ENCODE measurements at regions not wholly inside any gene's neighbourhood (a gene's known extent, or its start where the extent isn't known, plus 50 kb on each side); places are given as distances from the start of the nearest gene placed in this dataset.

DNA sequence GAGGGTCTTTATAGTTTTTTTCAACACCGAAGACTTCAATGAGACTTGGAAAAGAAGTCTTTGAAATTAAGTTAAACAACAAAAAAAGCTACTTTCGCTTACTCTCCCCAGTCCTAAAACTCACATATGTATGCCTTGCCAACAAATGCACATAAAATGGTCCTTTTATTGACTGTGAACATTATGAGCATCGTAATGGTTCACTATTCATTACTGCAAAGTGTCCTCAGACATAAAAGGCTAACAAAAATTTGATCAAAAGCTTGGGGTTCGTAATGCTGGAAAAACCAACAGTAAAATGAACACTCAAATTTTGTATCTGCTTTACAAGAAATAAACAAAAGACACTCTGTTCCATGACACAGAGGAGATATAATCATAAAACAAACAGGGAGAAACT, 285.3 kb upstream of the SLC8A1 start:
- TF ChIP-seq, protein P1, sequence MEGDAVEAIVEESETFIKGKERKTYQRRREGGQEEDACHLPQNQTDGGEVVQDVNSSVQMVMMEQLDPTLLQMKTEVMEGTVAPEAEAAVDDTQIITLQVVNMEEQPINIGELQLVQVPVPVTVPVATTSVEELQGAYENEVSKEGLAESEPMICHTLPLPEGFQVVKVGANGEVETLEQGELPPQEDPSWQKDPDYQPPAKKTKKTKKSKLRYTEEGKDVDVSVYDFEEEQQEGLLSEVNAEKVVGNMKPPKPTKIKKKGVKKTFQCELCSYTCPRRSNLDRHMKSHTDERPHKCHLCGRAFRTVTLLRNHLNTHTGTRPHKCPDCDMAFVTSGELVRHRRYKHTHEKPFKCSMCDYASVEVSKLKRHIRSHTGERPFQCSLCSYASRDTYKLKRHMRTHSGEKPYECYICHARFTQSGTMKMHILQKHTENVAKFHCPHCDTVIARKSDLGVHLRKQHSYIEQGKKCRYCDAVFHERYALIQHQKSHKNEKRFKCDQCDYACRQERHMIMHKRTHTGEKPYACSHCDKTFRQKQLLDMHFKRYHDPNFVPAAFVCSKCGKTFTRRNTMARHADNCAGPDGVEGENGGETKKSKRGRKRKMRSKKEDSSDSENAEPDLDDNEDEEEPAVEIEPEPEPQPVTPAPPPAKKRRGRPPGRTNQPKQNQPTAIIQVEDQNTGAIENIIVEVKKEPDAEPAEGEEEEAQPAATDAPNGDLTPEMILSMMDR (conservative IDR thresholded peaks at IDR 0.05; ENCODE audit: low read depth, low read length) = no peak
- no peak overlapping the region for H3K4me3 ChIP-seq (ENCODE audit: low read length)
- DNase-seq (ENCODE audit: low read depth) = no peak

GRCh38 chr2:40740419-40740818, 288.5 kb upstream of the SLC8A1 start:
- DNase-seq (ENCODE audit: low read depth) = no peak
- no peak overlapping the region for H3K4me3 ChIP-seq (ENCODE audit: low read length)
- TF ChIP-seq, protein P1 (conservative IDR thresholded peaks at IDR 0.05; ENCODE audit: low read depth, low read length) = no peak

- no peak for DNase-seq (ENCODE audit: low read depth)
- TF ChIP-seq, protein P1 (conservative IDR thresholded peaks at IDR 0.05; ENCODE audit: low read depth, low read length) = no peak
- no peak overlapping the region for H3K4me3 ChIP-seq (ENCODE audit: low read length)
Measured at GRCh38 chr2:40741532-40741931, 289.6 kb upstream of the SLC8A1 start.

DNA sequence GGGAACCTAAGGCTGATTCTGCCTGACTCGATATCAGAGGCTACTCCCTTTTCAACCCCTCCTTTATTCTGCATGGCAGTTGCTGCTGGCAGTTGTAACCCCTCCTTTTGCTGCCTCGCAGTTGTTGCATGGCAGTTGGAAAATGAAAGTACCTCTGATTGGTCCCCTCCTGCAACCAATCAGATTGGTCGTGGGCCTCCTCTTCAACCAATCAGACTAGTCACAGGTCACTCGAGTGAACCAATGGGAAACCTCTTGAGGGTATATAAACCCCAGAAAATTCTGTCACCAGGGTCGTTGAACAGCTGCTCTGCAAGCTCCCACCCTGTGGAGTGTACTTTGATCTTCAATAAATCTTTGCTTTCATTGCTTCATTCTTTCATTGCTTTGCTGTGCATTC, 294.3 kb upstream of the SLC8A1 start:
- TF ChIP-seq, protein P1 (conservative IDR thresholded peaks at IDR 0.05; ENCODE audit: low read depth, low read length) = no peak
- no peak for DNase-seq (ENCODE audit: low read depth)
- H3K4me3 ChIP-seq (ENCODE audit: low read length) = no peak overlapping the region

GRCh38 chr2:40751981-40752380, 300.1 kb upstream of the SLC8A1 start:
- no peak overlapping the region for H3K4me3 ChIP-seq (ENCODE audit: low read length)
- TF ChIP-seq, protein P1 (conservative IDR thresholded peaks at IDR 0.05; ENCODE audit: low read depth, low read length) = no peak
- DNase-seq (ENCODE audit: low read depth) = no peak

DNA sequence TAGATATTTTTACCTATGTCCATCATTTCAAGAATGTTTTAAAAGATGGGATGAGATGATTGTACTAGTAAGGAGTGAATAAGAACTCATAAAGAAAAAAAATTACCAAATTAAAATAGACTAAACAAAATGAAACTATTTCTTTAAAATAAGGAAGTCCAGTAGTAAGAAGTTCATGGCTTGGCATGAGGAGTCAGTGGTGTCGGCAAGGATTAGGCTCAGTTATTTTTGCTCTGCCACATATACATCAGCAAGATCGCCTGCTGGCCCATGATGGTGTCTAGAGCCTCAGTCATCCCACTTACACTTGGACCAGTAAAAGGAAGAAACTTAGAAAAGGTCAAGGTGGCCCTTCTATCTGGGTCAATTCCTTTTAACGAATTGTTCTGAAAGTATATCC, 300.9 kb upstream of the SLC8A1 start:
- TF ChIP-seq, protein P1 (conservative IDR thresholded peaks at IDR 0.05; ENCODE audit: low read depth, low read length) = no peak
- no peak overlapping the region for H3K4me3 ChIP-seq (ENCODE audit: low read length)
- DNase-seq (ENCODE audit: low read depth) = no peak

DNA sequence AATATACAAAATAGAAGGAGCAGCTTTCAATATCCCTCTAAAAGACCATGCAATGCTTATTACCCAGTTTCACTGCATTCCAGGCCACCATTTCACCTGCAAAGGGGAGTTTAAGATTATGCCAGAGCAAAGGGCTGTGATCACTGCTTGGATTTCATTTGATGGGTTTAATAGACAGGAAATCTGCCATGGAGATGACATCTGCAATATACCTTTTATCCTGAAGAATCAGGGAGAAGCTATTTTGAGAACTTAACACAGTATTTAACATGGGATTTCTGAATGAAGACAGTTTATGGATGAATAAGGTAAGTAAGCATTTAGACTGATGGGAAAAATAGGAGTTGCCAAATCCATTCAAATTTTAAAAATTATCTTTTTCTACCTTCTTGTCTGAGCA, 303.0 kb upstream of the SLC8A1 start:
- H3K4me3 ChIP-seq (ENCODE audit: low read length) = no peak overlapping the region
- TF ChIP-seq, protein P1 (conservative IDR thresholded peaks at IDR 0.05; ENCODE audit: low read depth, low read length) = no peak
- no peak for DNase-seq (ENCODE audit: low read depth)

Measured in retinal pigment epithelial cell (primary cell).